ENCODE measurements at regions not wholly inside any gene's neighbourhood (a gene's known extent, or its start where the extent isn't known, plus 50 kb on each side); places are given as distances from the start of the nearest gene placed in this dataset.

- no peak for DNase-seq
Measured at GRCh38 chr6:12421596-12421995, 131.4 kb downstream of the EDN1 start.

DNA sequence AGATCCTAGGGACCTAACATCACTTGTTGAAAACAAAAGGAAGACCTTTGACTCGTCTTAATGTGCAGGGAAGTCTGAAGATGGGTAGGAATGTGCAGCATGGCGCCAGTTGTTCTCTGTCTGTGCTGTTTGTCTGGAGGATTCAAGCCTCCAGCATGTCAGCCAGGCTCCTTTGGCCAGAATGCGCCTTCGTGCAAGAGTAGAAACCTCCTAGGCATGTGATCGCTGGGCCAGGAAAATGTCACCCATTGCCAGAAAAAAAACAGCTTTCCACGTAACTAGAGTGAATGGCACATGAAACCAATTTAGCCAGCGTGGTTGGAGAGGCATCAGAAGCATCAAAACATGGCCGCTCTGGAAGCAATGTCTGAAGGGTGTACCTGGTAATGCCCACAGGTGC, 132.7 kb downstream of the EDN1 start:
- DNase-seq, result no peak

- no peak for DNase-seq
Measured at GRCh38 chr6:12423832-12424231, 133.7 kb downstream of the EDN1 start.

GRCh38 chr6:12426121-12426520, 136.0 kb downstream of the EDN1 start:
- DNase-seq, result no peak

GRCh38 chr6:12431023-12431422, 140.9 kb downstream of the EDN1 start:
- no peak for DNase-seq

DNA sequence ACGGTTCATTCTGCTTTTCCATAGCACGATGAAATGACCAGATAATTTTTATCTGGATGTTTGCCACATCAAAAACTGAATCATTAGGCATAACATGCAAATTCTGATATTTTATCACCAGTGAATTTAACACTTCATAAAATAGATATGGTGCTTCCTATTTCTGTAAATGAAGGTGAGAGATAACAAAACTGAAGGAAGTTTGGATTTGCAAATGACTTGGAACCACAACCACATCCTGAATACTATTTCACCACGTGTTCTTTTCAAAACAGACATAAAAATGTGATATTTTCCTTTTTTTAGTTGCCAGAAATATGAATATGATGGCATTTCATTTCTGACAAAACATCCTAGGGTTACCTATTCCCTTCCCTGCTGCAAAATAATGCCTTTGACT, 146.1 kb downstream of the EDN1 start:
- DNase-seq, result no peak

GRCh38 chr6:12436683-12437082, 146.5 kb downstream of the EDN1 start:
- DNase-seq, result no peak

DNA sequence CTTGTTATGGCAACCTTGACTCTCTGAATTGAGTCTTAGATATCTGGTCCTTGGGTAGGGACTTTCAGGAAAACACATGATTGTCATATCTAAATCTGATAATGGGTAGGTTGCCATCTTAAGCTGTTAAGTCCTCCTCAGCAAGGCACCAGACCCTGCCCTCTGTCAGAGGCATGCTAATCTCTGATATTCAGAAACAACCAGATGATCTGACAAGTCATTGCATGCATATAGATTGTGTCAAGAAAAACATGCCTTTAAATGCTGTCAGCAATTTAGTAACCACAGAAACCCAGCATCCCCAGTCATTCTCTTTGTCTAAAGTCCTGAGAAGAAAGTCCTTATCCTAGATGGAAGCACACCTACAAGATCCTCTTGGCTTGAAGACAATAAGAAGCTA, 149.1 kb downstream of the EDN1 start:
- DNase-seq, result no peak

- no peak for DNase-seq
Measured at GRCh38 chr6:12440981-12441380, 150.8 kb downstream of the EDN1 start.

DNA sequence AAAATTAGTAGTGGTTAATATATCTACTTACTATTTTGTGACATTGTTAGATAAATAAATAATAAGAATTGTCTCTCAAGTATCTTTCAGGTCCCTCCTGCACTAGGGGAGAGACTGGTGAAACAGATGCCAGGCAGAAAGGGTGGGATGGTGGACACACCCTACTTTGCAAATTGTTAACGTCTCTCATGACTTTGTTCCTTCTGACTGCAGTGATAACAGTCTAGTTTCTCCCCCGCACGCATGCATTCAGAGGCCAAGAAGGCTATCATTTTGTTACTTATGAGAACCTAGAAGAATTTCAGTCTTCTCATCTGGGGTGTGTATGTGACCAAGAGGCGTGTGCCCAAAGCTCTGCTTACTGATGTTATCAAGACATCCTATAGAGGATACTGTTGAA, 152.3 kb downstream of the EDN1 start:
- no peak for DNase-seq

- no peak for DNase-seq
Measured at GRCh38 chr6:12446394-12446793, 156.2 kb downstream of the EDN1 start.

DNA sequence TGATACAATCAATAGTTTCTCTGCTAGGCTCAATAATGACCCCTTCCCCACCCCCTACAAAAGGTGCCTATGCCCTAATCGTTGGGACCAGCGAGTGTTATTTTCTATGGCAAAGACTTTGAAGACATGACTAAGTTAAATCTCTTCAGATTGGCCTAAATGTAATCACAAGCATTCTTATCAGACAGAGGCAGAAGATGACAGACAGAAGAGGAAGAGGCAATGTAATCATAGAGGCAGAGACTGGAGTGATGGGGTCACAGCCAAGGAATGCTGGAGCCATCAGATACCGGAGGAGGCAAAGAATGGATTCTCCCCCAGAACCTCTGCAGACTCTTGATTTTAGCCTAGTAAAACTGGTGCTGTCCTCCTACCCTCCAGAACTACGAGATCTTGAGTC, 159.3 kb downstream of the EDN1 start:
- DNase-seq, result no peak

GRCh38 chr6:12450467-12450866, 160.3 kb downstream of the EDN1 start:
- DNase-seq, result no peak

GRCh38 chr6:12456343-12456742, 166.2 kb downstream of the EDN1 start:
- no peak for DNase-seq

DNA sequence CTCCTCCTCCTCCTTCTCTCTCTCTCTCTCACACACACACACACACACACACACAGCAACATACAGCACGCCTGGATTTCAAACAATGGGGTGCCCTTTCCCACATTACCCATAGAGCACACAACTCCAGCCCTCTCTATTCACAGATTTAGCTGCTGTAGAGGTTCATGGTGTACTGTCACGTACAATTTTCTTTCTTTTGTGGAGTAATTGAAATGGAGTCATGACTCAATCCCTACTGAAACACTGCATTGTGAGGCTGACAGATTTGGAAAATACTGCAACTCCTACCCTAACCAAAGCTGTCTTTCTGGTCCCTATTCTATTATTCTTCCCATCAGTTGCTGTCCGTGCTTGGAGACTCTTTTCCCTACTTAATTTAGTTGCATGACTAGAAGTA, 166.9 kb downstream of the EDN1 start:
- DNase-seq, result no peak

DNA sequence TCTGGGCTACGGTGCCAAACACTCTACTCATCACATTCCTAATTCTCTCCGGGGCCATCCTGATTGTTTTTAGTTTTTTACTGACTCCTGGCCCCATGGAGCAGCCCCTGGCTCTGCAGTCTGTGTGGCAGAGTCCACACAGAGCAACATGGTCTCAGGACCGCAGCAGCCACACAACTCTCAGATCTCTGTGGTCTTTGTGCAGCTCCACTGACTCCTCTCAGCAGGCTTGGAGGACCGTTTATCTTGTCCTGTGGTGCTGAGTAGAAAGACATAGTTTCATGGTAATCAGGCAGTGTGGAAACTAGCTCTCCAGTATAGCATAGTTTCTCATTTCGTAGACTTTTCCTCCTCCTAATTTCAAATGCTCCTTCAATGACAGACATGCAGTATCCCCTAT, 168.4 kb downstream of the EDN1 start:
- DNase-seq, result no peak

DNA sequence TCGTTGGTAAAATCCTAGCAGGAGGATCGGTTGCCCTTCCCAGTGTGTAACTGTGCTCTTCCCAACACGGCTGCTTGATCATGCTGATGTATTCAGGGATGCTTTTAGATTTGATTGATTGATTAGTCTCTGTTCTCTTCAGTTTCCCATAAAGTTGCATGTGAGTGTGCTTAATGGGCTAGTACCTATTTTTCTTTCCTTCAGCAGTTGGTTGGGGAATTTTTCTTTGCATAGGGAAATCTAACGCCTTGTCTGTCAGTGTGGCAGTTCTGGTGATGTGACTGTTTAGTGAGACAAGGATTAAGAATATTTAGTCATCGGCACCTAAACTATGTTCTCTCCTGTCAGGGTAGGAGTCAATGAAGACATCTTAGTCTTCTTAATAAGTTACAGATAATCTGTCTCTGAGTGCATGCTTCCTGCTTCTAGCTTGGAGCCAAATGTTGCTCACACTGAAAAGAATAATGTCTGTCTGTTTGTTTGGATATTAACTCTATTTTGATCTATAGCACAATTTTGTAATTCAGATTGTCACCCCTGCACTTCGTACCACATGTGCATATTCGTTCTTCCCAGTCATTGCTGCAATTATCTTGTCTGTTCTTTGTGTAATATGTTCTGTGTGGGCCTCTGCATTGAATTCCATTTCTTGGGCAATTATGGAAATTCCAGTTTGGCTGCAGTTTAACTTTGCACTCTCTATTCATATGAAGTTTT, 169.9 kb downstream of the EDN1 start:
- no peak for DNase-seq

- DNase-seq, result no peak
Measured at GRCh38 chr6:12467706-12468670, 177.8 kb downstream of the EDN1 start.

GRCh38 chr6:12472601-12473038, 182.5 kb downstream of the EDN1 start:
- DNase-seq, result peak in 1 of 58 donors; percentile 34

DNA sequence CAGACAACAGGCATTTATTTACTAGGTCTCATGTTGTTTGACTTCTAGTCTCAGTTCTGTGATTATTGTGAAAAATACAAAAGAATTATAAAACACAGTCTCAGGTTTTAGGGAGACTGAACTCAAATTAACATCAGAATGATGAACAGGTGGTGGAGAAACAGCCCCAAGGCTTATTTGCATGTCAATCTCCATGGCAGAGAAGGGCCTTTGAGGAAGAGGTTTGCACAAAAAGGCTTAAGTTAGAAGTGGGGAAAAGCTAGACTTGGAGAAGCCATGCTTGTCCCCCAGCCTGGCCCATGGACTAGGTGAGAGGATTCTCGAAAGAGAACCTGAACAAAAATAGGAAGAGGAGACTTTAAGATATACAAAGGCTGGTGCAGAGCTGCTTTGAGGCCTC, 183.3 kb downstream of the EDN1 start:
- DNase-seq, result no peak

- no peak for DNase-seq
Measured at GRCh38 chr6:12474167-12475140, 184.3 kb downstream of the EDN1 start.
